ENCODE measurements at regions not wholly inside any gene's neighbourhood (a gene's known extent, or its start where the extent isn't known, plus 50 kb on each side); places are given as distances from the start of the nearest gene placed in this dataset.

DNA sequence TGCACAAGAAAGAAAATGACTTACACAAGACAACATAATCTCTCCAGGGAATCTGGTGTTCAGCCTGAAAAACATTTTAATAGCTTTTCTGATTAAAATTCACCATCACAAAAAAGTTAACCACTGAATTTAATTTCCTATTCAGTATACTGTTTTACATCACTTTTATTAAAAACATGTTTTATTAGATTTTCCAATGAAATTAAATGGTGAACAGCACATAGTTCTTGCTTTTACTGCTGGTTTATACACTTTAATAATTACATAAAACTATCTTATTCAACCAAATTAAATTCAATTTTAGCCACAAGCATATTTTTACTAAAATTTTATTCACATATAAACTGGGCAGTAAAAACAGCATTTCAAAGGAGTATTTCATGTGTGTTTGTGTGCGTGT, 138.3 kb downstream of the NOL4 start:
- TF ChIP-seq EZH2 (IDR thresholded peaks at IDR 0.05; ENCODE audit: insufficient read depth, poor library complexity, severe bottlenecking) = no peak
- no peak for TF ChIP-seq EZH2phosphoT487 (IDR thresholded peaks at IDR 0.05; ENCODE audit: insufficient read depth, low read depth)
